ENCODE measurements at regions not wholly inside any gene's neighbourhood (a gene's known extent, or its start where the extent isn't known, plus 50 kb on each side); places are given as distances from the start of the nearest gene placed in this dataset.

GRCh38 chr13:109521719-109522118 lies 264.7 kb downstream of the IRS2 start:
- H3K9me3 ChIP-seq: no peaks in the 10 kb centered on the region
- H3K27ac ChIP-seq: no peak overlapping the region
- TF ChIP-seq CTCF (IDR thresholded peaks at IDR 0.05): no peak
- no peak for TF ChIP-seq POLR2A (IDR thresholded peaks at IDR 0.05)
- intact Hi-C loops (cut with DNase I): no loop called here
- no peaks in the 10 kb centered on the region for H3K4me1 ChIP-seq
- H3K4me3 ChIP-seq (replicated peaks in 1 of 3): no peak overlapping the region
- H3K27me3 ChIP-seq: no peaks in the 10 kb centered on the region
- DNase-seq: no peak
- WGBS, 2 donors: 94 to 98% methylated on average over 21 of the region's 21 CpGs
- no peaks in the 10 kb centered on the region for H3K36me3 ChIP-seq

DNA sequence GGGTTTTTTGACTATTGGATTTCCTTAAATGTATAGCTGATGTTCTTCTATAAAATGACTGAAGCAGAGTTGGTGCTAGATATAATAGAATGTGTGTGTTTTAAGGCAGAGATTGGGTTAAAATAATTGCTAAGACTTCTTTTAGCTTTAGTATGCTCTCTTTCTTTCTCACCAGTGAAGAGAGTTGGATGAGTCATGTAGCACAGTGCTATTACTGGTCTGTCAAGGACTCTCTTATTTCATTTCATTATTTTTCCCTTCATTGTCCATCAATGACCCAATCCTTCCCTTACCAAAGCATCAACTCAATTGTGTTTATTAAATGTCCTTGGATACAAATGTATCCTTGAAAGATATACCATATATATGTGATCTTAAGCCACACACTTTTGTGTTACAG lies 268.9 kb downstream of the IRS2 start:
- Histone ChIP-seq H3K27me3 (no peaks in the 10 kb centered on the region), H3K4me1 (no peaks in the 10 kb centered on the region), H3K36me3 (no peaks in the 10 kb centered on the region), H3K27ac (no peak overlapping the region), H3K4me3 (replicated peaks in 1 of 3) (no peak overlapping the region), H3K9me3 (no peaks in the 10 kb centered on the region)
- TF ChIP-seq POLR2A (IDR thresholded peaks at IDR 0.05) (no peak), CTCF (IDR thresholded peaks at IDR 0.05) (no peak)
- no peak for DNase-seq
- intact Hi-C loops (cut with DNase I): no loop called here

DNA sequence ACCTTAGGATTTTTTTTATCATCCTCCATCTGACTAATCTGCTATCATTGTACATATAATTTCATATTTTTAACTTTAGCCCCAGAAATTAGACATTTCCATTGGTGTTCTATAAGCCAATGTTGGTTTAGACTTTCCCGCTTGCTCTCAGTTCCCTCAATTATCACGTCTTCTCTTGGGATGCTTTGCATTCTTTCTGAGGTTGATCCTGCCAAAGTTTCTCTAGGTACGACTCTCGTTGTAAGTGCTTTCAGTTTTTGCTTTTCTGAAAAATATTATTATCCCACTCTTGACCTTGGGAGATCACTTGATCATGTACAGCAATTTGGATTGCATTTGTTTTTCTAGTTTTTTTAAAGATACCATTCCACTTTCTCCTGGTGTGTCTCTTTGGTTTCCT lies 270.2 kb downstream of the IRS2 start:
- Histone ChIP-seq H3K27me3 (no peaks in the 10 kb centered on the region), H3K4me3 (replicated peaks in 1 of 3) (no peak overlapping the region), H3K9me3 (no peaks in the 10 kb centered on the region), H3K36me3 (no peaks in the 10 kb centered on the region), H3K4me1 (no peaks in the 10 kb centered on the region), H3K27ac (no peak overlapping the region)
- no peak for TF ChIP-seq CTCF (IDR thresholded peaks at IDR 0.05)
- no peak for TF ChIP-seq POLR2A (IDR thresholded peaks at IDR 0.05)
- WGBS, 2 donors: 29 to 33% methylated on average over 4 of the region's 4 CpGs
- no peak for DNase-seq
- intact Hi-C loops (cut with DNase I): no loop called here

DNA sequence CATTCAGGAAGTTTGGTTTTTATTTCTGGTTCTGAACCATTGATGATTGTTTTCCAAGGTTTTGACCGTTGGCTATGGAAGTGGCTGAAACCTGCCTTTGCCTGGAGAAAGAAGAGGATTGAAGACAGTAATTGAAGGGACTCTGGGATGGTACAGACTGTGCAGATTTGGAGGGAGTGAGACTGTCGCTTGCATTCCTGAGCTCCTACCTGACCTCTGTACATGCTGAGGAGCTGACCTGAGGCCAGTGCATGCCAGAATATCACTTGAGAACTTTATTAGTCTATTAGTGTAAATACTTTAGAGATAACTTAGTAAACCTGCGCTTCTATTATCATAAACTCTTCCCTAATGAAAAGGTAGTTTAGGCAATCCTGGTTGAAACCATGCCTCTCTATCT lies 276.4 kb downstream of the IRS2 start:
- intact Hi-C loops (cut with DNase I): no loop called here
- no peak for TF ChIP-seq POLR2A (IDR thresholded peaks at IDR 0.05)
- TF ChIP-seq CTCF (IDR thresholded peaks at IDR 0.05): no peak
- 82 to 87% methylated on average over 3 of the region's 3 CpGs for WGBS, 2 donors
- no peak overlapping the region for H3K27ac ChIP-seq
- H3K4me3 ChIP-seq (replicated peaks in 1 of 3): no peak overlapping the region
- H3K36me3 ChIP-seq: no peaks in the 10 kb centered on the region
- no peaks in the 10 kb centered on the region for H3K9me3 ChIP-seq
- no peaks in the 10 kb centered on the region for H3K4me1 ChIP-seq
- DNase-seq: no peak
- no peaks in the 10 kb centered on the region for H3K27me3 ChIP-seq

DNA sequence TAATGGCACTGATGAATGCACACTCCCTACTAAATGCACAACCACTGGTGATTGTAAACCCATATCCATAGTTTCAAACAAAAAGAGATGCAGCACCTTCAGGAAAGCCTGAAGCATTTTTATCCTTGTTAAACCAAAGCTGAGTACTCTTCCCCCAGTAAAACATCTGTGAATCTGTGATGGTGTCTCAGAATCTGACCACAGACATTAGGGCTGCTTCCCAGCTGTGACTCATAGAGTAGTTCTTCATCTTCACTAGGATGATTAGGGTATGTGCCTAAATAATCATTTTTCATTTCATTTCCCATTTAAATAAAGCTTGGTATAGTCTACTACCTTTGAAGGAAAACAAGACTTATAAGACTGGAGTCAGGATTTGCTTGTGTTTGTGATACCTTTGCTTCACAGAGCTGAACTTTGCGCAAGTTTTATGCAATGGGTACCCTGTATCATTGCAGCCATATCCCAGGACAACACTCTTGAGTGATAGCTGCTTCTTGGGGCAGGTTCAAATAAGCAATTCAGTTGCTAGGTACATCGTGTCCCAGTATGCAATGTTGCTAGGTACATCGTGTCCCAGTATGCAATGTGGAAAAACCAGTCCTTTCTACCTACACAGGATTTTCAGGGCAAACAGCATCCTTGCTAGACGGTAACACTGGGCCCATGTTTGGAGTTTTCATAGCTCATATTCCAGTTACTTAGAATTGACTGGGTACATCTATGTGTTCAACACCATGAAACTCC lies 277.1 kb downstream of the IRS2 start:
- DNase-seq: no peak
- TF ChIP-seq POLR2A (IDR thresholded peaks at IDR 0.05) (no peak), CTCF (IDR thresholded peaks at IDR 0.05) (no peak)
- Histone ChIP-seq H3K4me3 (replicated peaks in 1 of 3) (no peak overlapping the region), H3K27me3 (no peaks in the 10 kb centered on the region), H3K4me1 (no peaks in the 10 kb centered on the region), H3K36me3 (no peaks in the 10 kb centered on the region), H3K9me3 (no peaks in the 10 kb centered on the region), H3K27ac (no peak overlapping the region)
- intact Hi-C loops (cut with DNase I): no loop called here
- WGBS, 2 donors: 79 to 86% methylated on average over 4 of the region's 4 CpGs
